Stimulated activated CD8-positive, alpha-beta memory T cell treated with anti-CD3 and anti-CD28 coated beads, Interleukin-4, amount 100 ng/mL, for 1 hour (primary cell): ENCODE measurements at regions not wholly inside any gene's neighbourhood (a gene's known extent, or its start where the extent isn't known, plus 50 kb on each side); places are given as distances from the start of the nearest gene placed in this dataset.
"Not testable (repeated sequence)": the region's sequence is repeated elsewhere in the genome, so short reads cannot be mapped to it uniquely, and the experiment has no call there.

Experiments
- DNase-seq, 2 donors: peaks; one replicate each; pipeline ENCODE4 v3.0.0-alpha.2; 2020; ENCODE audit warnings: low read depth in 2 of 2, low spot score in 1 of 2

- DNase-seq: no peak
Measured at GRCh38 chr9:95785209-95785608, 90.3 kb upstream of the ERCC6L2 start.

GRCh38 chr9:95784318-95784717 is 91.2 kb upstream of the ERCC6L2 start:
- DNase-seq: no peak

GRCh38 chr9:95783426-95783975 is 92.0 kb upstream of the ERCC6L2 start:
- no peak for DNase-seq

GRCh38 chr9:95780751-95781150 is 94.7 kb upstream of the ERCC6L2 start:
- no peak for DNase-seq

- DNase-seq: no peak
Measured at GRCh38 chr9:95780121-95780520, 95.4 kb upstream of the ERCC6L2 start.

GRCh38 chr9:95779597-95779996 is 95.9 kb upstream of the ERCC6L2 start:
- not testable (repeated sequence) for DNase-seq

- DNase-seq: no peak
Measured at GRCh38 chr9:95778957-95779356, 96.5 kb upstream of the ERCC6L2 start.

GRCh38 chr9:95777136-95777535 is 98.4 kb upstream of the ERCC6L2 start:
- DNase-seq: no peak

- DNase-seq: no peak
Measured at GRCh38 chr9:95776176-95776575, 99.3 kb upstream of the ERCC6L2 start.

GRCh38 chr9:95775191-95775590 is 100.3 kb upstream of the ERCC6L2 start:
- no peak for DNase-seq

- DNase-seq: no peak
Measured at GRCh38 chr9:95773053-95773418, 102.5 kb upstream of the ERCC6L2 start.

- no peak for DNase-seq
Measured at GRCh38 chr9:95772320-95773052, 103.0 kb upstream of the ERCC6L2 start.

GRCh38 chr9:95771556-95772246 is 103.8 kb upstream of the ERCC6L2 start:
- no peak for DNase-seq

GRCh38 chr9:95770653-95771131 is 104.8 kb upstream of the ERCC6L2 start:
- no peak for DNase-seq

- DNase-seq: no peak
Measured at GRCh38 chr9:95769909-95770433, 105.5 kb upstream of the ERCC6L2 start.

GRCh38 chr9:95769473-95769872 is 106.0 kb upstream of the ERCC6L2 start:
- no peak for DNase-seq

- no peak for DNase-seq
Measured at GRCh38 chr9:95766906-95767305, 108.6 kb upstream of the ERCC6L2 start.

GRCh38 chr9:95764533-95765319 is 110.8 kb upstream of the ERCC6L2 start:
- DNase-seq: no peak

GRCh38 chr9:95763983-95764382 is 111.5 kb upstream of the ERCC6L2 start:
- no peak for DNase-seq

GRCh38 chr9:95763006-95763405 is 112.5 kb upstream of the ERCC6L2 start:
- no peak for DNase-seq

- no peak for DNase-seq
Measured at GRCh38 chr9:95762322-95762721, 113.2 kb upstream of the ERCC6L2 start.
